Stomach (tissue), 4 donors: ENCODE measurements at regions not wholly inside any gene's neighbourhood (a gene's known extent, or its start where the extent isn't known, plus 50 kb on each side); places are given as distances from the start of the nearest gene placed in this dataset.

Experiments
- CTCF ChIP-seq, 7 experiments: fragments of 450-650 bp in 4 of 7; fragments of 200-600 bp in 3 of 7; sonication (generic) in 3 of 7; IDR thresholded peaks; one replicate each; pipeline ENCODE4 v1.5.1; 2016 to 2019; ENCODE audit warnings: antibody characterized with exemption in 7 of 7, control low read depth in 2 of 7, mild to moderate bottlenecking in 1 of 7
- EP300 ChIP-seq: sonication (generic); formaldehyde crosslinking; IDR thresholded peaks from one replicate; pipeline ENCODE4 v1.6.1; 2017; ENCODE audit warnings: antibody characterized with exemption
- POLR2A ChIP-seq, 4 donors: fragments of 450-650 bp; IDR thresholded peaks; one replicate each; pipeline ENCODE4 v1.6.1; 2016; ENCODE audit warnings: antibody characterized with exemption in 4 of 4, control low read depth in 2 of 4, mild to moderate bottlenecking in 1 of 4, moderate library complexity in 1 of 4
- POLR2AphosphoS5 ChIP-seq, 3 donors: sonication (generic); formaldehyde crosslinking; IDR thresholded peaks; one replicate each; pipeline ENCODE4 v1.6.1; 2016; ENCODE audit warnings: antibody characterized with exemption in 3 of 3

- TF ChIP-seq EP300 (no peak), POLR2AphosphoS5 (IDR thresholded peaks at IDR 0.05) (no peak), CTCF (IDR thresholded peaks at IDR 0.05) (no peak), POLR2A (IDR thresholded peaks at IDR 0.05) (no peak)
Observed at GRCh38 chr12:118778077-118778476, 203.3 kb upstream of the SRRM4 start.
